GM12864 (cell line): ENCODE measurements at regions not wholly inside any gene's neighbourhood (a gene's known extent, or its start where the extent isn't known, plus 50 kb on each side); places are given as distances from the start of the nearest gene placed in this dataset.

Source experiments
- DNase-seq: peaks from one replicate; pipeline ENCODE4 v3.0.0-alpha.2; 2011; ENCODE audit warnings: low read depth
- H3K4me3 ChIP-seq: 2 replicates; pipeline ENCODE4 v1.5.1; 2011; ENCODE audit warnings: mild to moderate bottlenecking, low read depth, low read length, control low read depth
- CTCF ChIP-seq: IDR thresholded peaks from 2 replicates; pipeline ENCODE4 v1.5.1; 2011; ENCODE audit warnings: low read depth, mild to moderate bottlenecking, moderate library complexity, low read length, control low read depth, inconsistent platforms; ENCODE audit errors: missing control alignments

GRCh38 chr15:93449798-93450197, 360.8 kb upstream of the RGMA start:
- DNase-seq = no peak
- H3K4me3 ChIP-seq = no peak overlapping the region
- TF ChIP-seq CTCF = no peak

- TF ChIP-seq CTCF = no peak
- no peak overlapping the region for H3K4me3 ChIP-seq
- DNase-seq = no peak
Measured at GRCh38 chr15:93438310-93438709, 349.3 kb upstream of the RGMA start.

- TF ChIP-seq CTCF = no peak
- H3K4me3 ChIP-seq = no peak overlapping the region
- no peak for DNase-seq
Measured at GRCh38 chr15:93432474-93432873, 343.5 kb upstream of the RGMA start.

- no peak for DNase-seq
- TF ChIP-seq CTCF = no peak
- no peak overlapping the region for H3K4me3 ChIP-seq
Measured at GRCh38 chr15:93428807-93429351, 339.9 kb upstream of the RGMA start.

GRCh38 chr15:93428150-93428549, 339.1 kb upstream of the RGMA start:
- no peak for DNase-seq

GRCh38 chr15:93424131-93424530, 335.1 kb upstream of the RGMA start:
- no peak for DNase-seq
- no peak overlapping the region for H3K4me3 ChIP-seq
- no peak for TF ChIP-seq CTCF

More at GRCh38 chr15:93428150-93428549, 339.1 kb upstream of the RGMA start:
- TF ChIP-seq CTCF = no peak
- H3K4me3 ChIP-seq = no peak overlapping the region

GRCh38 chr15:93422476-93422875, 333.5 kb upstream of the RGMA start:
- no peak overlapping the region for H3K4me3 ChIP-seq
- TF ChIP-seq CTCF = no peak
- no peak for DNase-seq
